ENCODE measurements at regions not wholly inside any gene's neighbourhood (a gene's known extent, or its start where the extent isn't known, plus 50 kb on each side); places are given as distances from the start of the nearest gene placed in this dataset.

GRCh38 chr6:104548297-104548696 is 311.4 kb downstream of the HACE1 start:
- TF ChIP-seq CTCF (IDR thresholded peaks at IDR 0.05; ENCODE audit: low read depth, low read length, missing input control) (no peak), MAX (IDR thresholded peaks at IDR 0.05) (no peak), SP1 (IDR thresholded peaks at IDR 0.05) (no peak), GABPA (IDR thresholded peaks at IDR 0.05 in 1 of 2, conservative IDR thresholded peaks at IDR 0.05 in 1 of 2) (no peak), EGR1 (IDR thresholded peaks at IDR 0.05; ENCODE audit: low read depth in 2 of 2) (no peak), ZBTB33 (IDR thresholded peaks at IDR 0.05) (no peak), RAD21 (IDR thresholded peaks at IDR 0.05) (no peak), REST (IDR thresholded peaks at IDR 0.05) (no peak), NR2F2 (IDR thresholded peaks at IDR 0.05) (no peak), TAF1 (conservative IDR thresholded peaks at IDR 0.05) (no peak)

Measured in liver (tissue), 3 donors.